Stimulated activated CD8-positive, alpha-beta memory T cell treated with anti-CD3 and anti-CD28 coated beads, Interleukin-12 subunit alpha, Interleukin-12 subunit beta, amount 100 ng/mL, for 1 hour (primary cell): ENCODE measurements at regions not wholly inside any gene's neighbourhood (a gene's known extent, or its start where the extent isn't known, plus 50 kb on each side); places are given as distances from the start of the nearest gene placed in this dataset.

Experiments used
- DNase-seq: peaks from one replicate; pipeline ENCODE4 v3.0.0-alpha.2; 2020; ENCODE audit warnings: low read depth

GRCh38 chr7:79716329-79716728, 262.9 kb upstream of the MAGI2 start:
- DNase-seq: no peak

GRCh38 chr7:79714081-79714480, 260.6 kb upstream of the MAGI2 start:
- DNase-seq: no peak

GRCh38 chr7:79713276-79713675, 259.8 kb upstream of the MAGI2 start:
- no peak for DNase-seq

- no peak for DNase-seq
These were observed 258.2 kb upstream of the MAGI2 start for GRCh38 chr7:79711660-79712059.

- no peak for DNase-seq
These were observed 256.3 kb upstream of the MAGI2 start for GRCh38 chr7:79709574-79710409.

GRCh38 chr7:79702116-79702515, 248.6 kb upstream of the MAGI2 start:
- no peak for DNase-seq

- no peak for DNase-seq
These were observed 238.5 kb upstream of the MAGI2 start for GRCh38 chr7:79692015-79692414.

- no peak for DNase-seq
These were observed 237.6 kb upstream of the MAGI2 start for GRCh38 chr7:79691074-79691473.

- no peak for DNase-seq
These were observed 230.9 kb upstream of the MAGI2 start for GRCh38 chr7:79684384-79684783.

GRCh38 chr7:79683916-79684315, 230.4 kb upstream of the MAGI2 start:
- no peak for DNase-seq

- DNase-seq: no peak
These were observed 229.9 kb upstream of the MAGI2 start for GRCh38 chr7:79683185-79683890.

- DNase-seq: no peak
These were observed 228.0 kb upstream of the MAGI2 start for GRCh38 chr7:79681454-79681853.

- no peak for DNase-seq
These were observed 220.5 kb upstream of the MAGI2 start for GRCh38 chr7:79673969-79674368.

- no peak for DNase-seq
These were observed 220.0 kb upstream of the MAGI2 start for GRCh38 chr7:79673421-79673820.

GRCh38 chr7:79668292-79668691, 214.8 kb upstream of the MAGI2 start:
- no peak for DNase-seq

GRCh38 chr7:79666472-79666871, 213.0 kb upstream of the MAGI2 start:
- no peak for DNase-seq

- no peak for DNase-seq
These were observed 211.6 kb upstream of the MAGI2 start for GRCh38 chr7:79664884-79665676.

- no peak for DNase-seq
These were observed 204.8 kb upstream of the MAGI2 start for GRCh38 chr7:79658304-79658703.

GRCh38 chr7:79653136-79653631, 199.7 kb upstream of the MAGI2 start:
- DNase-seq: no peak

- no peak for DNase-seq
These were observed 199.2 kb upstream of the MAGI2 start for GRCh38 chr7:79652619-79653018.

GRCh38 chr7:79647711-79648110, 194.2 kb upstream of the MAGI2 start:
- no peak for DNase-seq

- no peak for DNase-seq
These were observed 192.8 kb upstream of the MAGI2 start for GRCh38 chr7:79646278-79646677.

GRCh38 chr7:79636849-79637248, 183.4 kb upstream of the MAGI2 start:
- DNase-seq: no peak
